HL-60 (cell line): ENCODE measurements at regions not wholly inside any gene's neighbourhood (a gene's known extent, or its start where the extent isn't known, plus 50 kb on each side); places are given as distances from the start of the nearest gene placed in this dataset.

Experiments used
- DNase-seq, 2 experiments: peaks; one replicate each; pipeline ENCODE4 v3.0.0-alpha.2; 2010 to 2020; ENCODE audit warnings: low read depth in 1 of 2, low spot score in 1 of 2
- H3K27ac ChIP-seq: fragments of 250-450 bp; sonication (Bioruptor Pico); replicated peaks from 2 replicates; pipeline ENCODE4 v1.5.1; 2020; ENCODE audit warnings: mild to moderate bottlenecking, moderate library complexity
- H3K27me3 ChIP-seq: fragments of 250-450 bp; sonication (Bioruptor Pico); 2 replicates; pipeline ENCODE4 v1.5.1; 2021; ENCODE audit warnings: mild to moderate bottlenecking, moderate library complexity; ENCODE audit not compliant: insufficient read depth, poor library complexity, severe bottlenecking
- H3K4me3 ChIP-seq: replicated peaks from 2 replicates; pipeline ENCODE4 v1.5.1; 2011; ENCODE audit warnings: mild to moderate bottlenecking, control low read depth, low read length; ENCODE audit not compliant: insufficient read depth
- GABPA ChIP-seq: IDR thresholded peaks from 2 replicates; pipeline ENCODE4 v1.6.1; 2012; ENCODE audit warnings: low read depth
- POLR2AphosphoS5 ChIP-seq: IDR thresholded peaks from 2 replicates; pipeline ENCODE4 v1.6.1; 2012; ENCODE audit warnings: low read depth
- SPI1 ChIP-seq: IDR thresholded peaks from 2 replicates; pipeline ENCODE4 v1.6.1; 2012; ENCODE audit warnings: low read depth, mild to moderate bottlenecking, borderline replicate concordance
- TF ChIP-seq, protein P1 (sequence below): IDR thresholded peaks from one replicate; pipeline ENCODE4 v1.5.1; 2011; ENCODE audit warnings: low read length, control low read depth, inconsistent platforms; ENCODE audit not compliant: insufficient read depth
- TF ChIP-seq, protein P2 (sequence below): IDR thresholded peaks from 2 replicates; pipeline ENCODE4 v1.6.1; 2012; ENCODE audit warnings: low read depth; ENCODE audit not compliant: insufficient replicate concordance

DNA sequence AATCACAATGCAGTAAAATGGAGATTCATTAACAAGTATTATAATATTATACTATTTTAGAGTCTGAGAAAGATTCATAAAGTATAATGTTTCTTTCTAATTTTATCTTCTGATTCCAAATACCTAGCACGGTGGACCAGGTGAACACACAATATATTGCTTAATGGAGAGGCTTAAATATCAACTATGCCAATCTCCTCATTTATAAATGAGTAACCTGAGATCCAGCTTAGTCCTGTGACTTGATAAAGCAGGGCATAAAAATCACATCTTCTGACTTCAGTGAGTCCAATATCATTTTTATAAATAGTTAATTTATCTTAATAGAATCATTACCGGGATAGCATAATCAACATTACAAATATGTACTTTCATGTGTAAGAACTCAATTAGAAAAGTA lies 144.4 kb upstream of the GJE1 start:
- no peak for DNase-seq
- no peaks in the 10 kb centered on the region for H3K27me3 ChIP-seq
- no peak overlapping the region for H3K4me3 ChIP-seq
- TF ChIP-seq, protein P1, sequence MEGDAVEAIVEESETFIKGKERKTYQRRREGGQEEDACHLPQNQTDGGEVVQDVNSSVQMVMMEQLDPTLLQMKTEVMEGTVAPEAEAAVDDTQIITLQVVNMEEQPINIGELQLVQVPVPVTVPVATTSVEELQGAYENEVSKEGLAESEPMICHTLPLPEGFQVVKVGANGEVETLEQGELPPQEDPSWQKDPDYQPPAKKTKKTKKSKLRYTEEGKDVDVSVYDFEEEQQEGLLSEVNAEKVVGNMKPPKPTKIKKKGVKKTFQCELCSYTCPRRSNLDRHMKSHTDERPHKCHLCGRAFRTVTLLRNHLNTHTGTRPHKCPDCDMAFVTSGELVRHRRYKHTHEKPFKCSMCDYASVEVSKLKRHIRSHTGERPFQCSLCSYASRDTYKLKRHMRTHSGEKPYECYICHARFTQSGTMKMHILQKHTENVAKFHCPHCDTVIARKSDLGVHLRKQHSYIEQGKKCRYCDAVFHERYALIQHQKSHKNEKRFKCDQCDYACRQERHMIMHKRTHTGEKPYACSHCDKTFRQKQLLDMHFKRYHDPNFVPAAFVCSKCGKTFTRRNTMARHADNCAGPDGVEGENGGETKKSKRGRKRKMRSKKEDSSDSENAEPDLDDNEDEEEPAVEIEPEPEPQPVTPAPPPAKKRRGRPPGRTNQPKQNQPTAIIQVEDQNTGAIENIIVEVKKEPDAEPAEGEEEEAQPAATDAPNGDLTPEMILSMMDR: no peak
- TF ChIP-seq, protein P2, sequence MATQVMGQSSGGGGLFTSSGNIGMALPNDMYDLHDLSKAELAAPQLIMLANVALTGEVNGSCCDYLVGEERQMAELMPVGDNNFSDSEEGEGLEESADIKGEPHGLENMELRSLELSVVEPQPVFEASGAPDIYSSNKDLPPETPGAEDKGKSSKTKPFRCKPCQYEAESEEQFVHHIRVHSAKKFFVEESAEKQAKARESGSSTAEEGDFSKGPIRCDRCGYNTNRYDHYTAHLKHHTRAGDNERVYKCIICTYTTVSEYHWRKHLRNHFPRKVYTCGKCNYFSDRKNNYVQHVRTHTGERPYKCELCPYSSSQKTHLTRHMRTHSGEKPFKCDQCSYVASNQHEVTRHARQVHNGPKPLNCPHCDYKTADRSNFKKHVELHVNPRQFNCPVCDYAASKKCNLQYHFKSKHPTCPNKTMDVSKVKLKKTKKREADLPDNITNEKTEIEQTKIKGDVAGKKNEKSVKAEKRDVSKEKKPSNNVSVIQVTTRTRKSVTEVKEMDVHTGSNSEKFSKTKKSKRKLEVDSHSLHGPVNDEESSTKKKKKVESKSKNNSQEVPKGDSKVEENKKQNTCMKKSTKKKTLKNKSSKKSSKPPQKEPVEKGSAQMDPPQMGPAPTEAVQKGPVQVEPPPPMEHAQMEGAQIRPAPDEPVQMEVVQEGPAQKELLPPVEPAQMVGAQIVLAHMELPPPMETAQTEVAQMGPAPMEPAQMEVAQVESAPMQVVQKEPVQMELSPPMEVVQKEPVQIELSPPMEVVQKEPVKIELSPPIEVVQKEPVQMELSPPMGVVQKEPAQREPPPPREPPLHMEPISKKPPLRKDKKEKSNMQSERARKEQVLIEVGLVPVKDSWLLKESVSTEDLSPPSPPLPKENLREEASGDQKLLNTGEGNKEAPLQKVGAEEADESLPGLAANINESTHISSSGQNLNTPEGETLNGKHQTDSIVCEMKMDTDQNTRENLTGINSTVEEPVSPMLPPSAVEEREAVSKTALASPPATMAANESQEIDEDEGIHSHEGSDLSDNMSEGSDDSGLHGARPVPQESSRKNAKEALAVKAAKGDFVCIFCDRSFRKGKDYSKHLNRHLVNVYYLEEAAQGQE: no peak
- TF ChIP-seq GABPA: no peak
- TF ChIP-seq POLR2AphosphoS5: no peak
- no peak for TF ChIP-seq SPI1
- no peak overlapping the region for H3K27ac ChIP-seq

DNA sequence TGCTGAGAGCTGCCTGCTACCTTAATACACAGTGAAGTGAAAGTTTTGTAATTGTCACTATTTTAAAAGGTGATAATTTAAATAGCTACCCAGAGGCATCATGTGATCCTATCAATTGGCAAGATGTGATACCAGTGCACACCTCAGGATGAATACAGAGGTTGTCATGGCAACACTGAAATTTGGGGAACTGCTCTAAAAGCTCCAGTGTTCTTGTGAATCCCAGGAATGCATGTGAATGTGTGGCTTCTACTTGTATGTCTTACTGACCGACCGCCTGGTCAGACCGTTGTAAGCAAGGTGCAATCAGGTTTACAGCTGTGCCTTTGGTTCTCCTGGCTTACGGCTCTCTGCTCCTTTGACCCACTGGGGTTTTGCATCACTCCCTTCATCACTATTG lies 146.3 kb upstream of the GJE1 start:
- Histone ChIP-seq H3K27ac (no peak overlapping the region), H3K27me3 (no peaks in the 10 kb centered on the region), H3K4me3 (no peak overlapping the region)
- TF ChIP-seq GABPA: no peak
- TF ChIP-seq SPI1: no peak
- TF ChIP-seq, protein P1: no peak
- no peak for TF ChIP-seq POLR2AphosphoS5
- TF ChIP-seq, protein P2: no peak
- no peak for DNase-seq

DNA sequence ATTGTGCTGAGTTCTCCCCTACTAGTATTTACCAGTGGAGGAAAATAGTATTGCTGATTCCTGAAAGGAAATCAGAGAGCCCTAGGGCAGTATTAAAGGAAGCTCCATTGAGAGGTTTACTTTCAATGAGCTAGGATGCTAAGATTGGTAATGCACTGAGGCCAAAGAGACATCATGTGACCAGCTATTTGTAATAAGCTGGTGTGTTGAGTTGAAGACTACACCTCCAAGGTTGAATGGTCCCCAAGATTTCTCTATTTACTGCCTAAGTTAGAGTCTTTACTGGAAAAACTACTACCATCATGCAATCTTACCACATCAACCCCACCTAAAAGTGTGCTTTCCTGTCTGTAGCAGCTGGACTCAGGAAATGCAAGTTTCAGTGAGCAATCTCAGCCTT lies 151.5 kb upstream of the GJE1 start:
- TF ChIP-seq, protein P1: no peak
- TF ChIP-seq GABPA (no peak), POLR2AphosphoS5 (no peak), SPI1 (no peak)
- TF ChIP-seq, protein P2: no peak
- Histone ChIP-seq H3K27me3 (no peaks in the 10 kb centered on the region), H3K4me3 (no peak overlapping the region), H3K27ac (no peak overlapping the region)
- DNase-seq: no peak
